ENCODE measurements at regions not wholly inside any gene's neighbourhood (a gene's known extent, or its start where the extent isn't known, plus 50 kb on each side); places are given as distances from the start of the nearest gene placed in this dataset.

GRCh38 chr10:3948843-3949242, 163.8 kb upstream of the KLF6 start:
- no peak for TF ChIP-seq CTCF (IDR thresholded peaks at IDR 0.05; ENCODE audit: insufficient read depth, low read length, poor library complexity, severe bottlenecking)
- no peak for TF ChIP-seq EZH2phosphoT487 (conservative IDR thresholded peaks at IDR 0.05; ENCODE audit: low read length)
